NCI-H524 treated with DMSO at 0.1 percent for 48 hours (cell line): ENCODE measurements at regions not wholly inside any gene's neighbourhood (a gene's known extent, or its start where the extent isn't known, plus 50 kb on each side); places are given as distances from the start of the nearest gene placed in this dataset.

Source experiments
- DNase-seq: peaks from one replicate; lab custom pipeline; 2025; lab: John Stamatoyannopoulos, UW

DNA sequence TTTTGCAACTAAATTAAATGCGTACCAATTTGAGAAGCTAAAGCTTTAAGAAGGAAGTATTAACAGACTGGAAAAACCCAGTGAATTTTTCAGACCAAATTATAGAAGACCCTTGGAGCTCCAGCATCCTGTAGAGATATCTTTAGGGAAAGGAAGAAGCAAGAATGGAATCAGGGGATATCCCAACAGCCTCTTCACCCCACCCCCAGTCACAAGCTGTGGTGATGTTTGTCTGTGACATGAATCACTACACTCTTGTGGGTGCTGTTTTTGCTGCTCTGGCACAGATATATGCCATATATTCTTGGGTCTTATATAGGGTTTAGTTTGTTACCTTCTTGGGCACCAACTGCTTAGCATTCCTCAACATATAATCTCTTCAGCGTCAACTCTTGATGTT, 78.5 kb upstream of the BCL6 start:
- DNase-seq, result no peak

- DNase-seq, result no peak
These were observed 82.5 kb upstream of the BCL6 start for GRCh38 chr3:187827723-187828122.

- no peak for DNase-seq
These were observed 83.5 kb upstream of the BCL6 start for GRCh38 chr3:187828579-187829452.

DNA sequence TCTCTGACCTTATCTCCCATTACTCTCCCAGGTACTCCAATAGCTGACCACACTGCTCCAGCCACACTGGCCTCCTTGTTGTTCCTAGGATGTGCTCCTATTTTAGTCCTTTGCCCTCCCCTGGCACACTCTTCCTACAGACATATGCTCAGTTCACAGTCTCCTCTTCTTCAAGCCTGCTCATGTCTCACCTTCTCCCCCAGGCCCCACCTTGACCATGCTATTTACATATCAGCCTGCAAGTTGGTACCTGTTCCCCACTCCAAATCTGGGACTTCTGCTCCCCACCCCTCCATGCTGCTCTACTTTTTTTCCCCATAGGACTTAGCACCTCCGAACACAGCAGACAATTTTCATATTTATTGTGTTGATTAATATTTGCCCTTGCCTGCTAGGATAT, 84.9 kb upstream of the BCL6 start:
- no peak for DNase-seq

GRCh38 chr3:187831125-187832051, 86.1 kb upstream of the BCL6 start:
- peak; percentile 40 for DNase-seq

GRCh38 chr3:187832202-187832601, 86.9 kb upstream of the BCL6 start:
- DNase-seq, result no peak

DNA sequence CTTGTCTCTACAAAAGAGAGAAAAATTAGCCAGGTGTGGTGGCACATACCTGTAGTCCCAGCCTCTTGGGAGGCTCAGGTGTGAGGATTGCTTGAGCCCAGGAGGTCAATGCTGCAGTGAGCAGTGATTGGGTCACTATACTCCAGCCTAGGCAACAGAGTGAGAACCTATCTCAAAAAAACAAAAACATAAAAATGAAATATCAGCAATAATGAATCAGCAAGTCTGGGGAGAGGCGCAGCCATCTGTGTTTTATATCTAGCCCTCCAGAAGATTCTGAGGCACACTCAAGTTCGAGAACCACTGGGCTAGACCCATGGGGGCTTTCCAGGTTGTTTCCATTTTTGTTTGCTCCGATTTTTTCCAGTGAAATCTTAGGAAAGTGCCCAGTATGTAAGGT, 88.1 kb upstream of the BCL6 start:
- DNase-seq, result no peak

DNA sequence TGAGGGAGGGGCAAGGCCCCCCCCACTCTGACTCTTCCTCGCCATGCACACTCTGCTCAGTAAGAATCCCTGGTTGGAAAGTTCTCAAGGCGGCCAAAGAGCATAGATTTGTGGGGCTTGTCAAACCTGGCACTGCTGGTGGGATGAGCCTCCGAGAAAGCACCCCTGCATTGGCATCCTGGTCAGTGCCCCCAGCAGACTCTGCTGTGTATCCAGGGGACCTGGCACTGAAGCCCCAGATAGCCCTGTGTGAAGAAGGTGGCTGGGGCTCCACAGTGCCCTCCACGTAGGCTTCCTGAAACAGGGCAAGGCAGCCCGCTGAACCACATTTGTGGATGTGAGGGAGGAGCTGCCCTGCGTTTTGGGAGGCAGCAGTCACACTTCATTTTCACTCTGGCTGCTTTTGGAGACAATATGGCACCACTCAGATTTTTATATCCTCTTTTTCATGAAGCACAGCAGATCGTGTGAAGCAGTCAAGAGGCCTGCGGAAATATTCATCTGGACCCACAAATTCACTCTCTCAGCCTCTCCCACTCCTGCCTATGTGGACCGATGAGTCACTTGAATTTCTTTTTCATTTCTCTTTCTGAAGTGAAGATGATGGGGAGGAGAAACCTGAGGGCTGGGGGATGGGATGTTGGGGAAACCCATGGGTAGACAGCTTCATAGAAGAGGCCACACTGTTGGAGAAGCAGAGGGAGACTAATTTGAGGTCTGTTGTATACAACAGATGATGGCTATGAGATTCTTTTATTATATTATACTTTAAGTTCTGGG, 88.7 kb upstream of the BCL6 start:
- DNase-seq, result no peak

- DNase-seq, result no peak
These were observed 91.8 kb upstream of the BCL6 start for GRCh38 chr3:187836823-187837770.

- DNase-seq, result peak; percentile 28
These were observed 92.8 kb upstream of the BCL6 start for GRCh38 chr3:187838016-187838540.

DNA sequence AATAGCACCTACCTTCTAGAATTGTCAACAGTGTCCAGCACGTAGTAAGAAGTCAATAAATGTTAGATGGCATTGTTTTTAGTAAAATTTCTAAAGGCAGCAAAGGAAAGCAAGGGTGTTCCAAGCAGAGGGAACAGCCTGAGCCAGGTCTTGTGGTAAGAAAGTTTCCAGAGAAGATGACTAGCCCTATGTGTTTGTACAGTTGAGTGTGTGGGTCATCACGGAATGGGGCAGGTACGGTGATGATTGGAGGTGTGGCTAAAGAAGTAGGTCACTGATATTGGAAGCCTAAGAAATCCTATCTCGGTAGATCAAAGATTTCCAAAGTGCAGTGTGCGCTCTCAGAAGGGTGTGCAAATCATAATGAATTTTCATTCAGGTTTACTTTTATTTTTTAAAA, 94.2 kb upstream of the BCL6 start:
- DNase-seq, result no peak

DNA sequence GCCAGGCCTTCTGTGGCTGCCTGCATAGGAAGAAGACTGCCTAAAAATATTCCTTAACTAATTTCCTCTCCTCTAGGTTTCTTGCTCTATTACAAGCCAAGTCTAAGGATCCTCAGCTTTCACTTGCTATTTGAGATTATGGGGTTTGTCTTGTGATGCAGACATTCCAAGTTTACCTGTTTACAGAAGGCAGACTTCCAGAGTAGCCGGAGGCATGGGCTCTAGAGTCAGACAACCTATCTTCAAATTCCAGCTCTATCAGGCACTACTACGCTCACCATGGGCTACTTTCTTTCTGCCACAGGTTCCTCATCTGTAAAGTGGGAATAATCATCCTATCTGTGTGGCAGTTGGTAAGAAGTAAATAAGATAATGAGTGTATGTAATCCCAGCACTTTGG, 95.6 kb upstream of the BCL6 start:
- DNase-seq, result no peak

GRCh38 chr3:187841560-187841959, 96.3 kb upstream of the BCL6 start:
- DNase-seq, result no peak

- no peak for DNase-seq
These were observed 98.4 kb upstream of the BCL6 start for GRCh38 chr3:187843654-187844053.

DNA sequence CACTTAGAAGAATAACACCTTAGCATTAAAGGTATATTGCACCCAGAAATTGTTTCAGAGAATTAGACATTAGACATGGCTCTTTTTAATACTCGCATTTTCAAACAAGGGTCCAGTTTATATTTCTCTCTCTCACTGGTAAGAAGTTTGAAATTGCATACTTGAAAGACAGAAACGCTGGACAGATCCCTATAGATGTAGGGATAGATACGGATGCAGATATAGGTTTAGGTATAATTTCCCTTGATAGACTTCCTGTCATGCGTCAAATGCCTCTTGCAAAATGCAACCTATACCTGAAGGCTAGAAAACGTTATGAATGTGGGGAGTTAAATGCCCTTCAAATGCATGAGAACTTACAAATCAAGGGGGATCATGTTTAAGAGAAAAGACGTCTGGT, 99.4 kb upstream of the BCL6 start:
- no peak for DNase-seq

GRCh38 chr3:187845826-187846225, 100.6 kb upstream of the BCL6 start:
- no peak for DNase-seq

- DNase-seq, result no peak
These were observed 103.1 kb upstream of the BCL6 start for GRCh38 chr3:187848401-187848800.

- DNase-seq, result no peak
These were observed 103.9 kb upstream of the BCL6 start for GRCh38 chr3:187849016-187849654.

DNA sequence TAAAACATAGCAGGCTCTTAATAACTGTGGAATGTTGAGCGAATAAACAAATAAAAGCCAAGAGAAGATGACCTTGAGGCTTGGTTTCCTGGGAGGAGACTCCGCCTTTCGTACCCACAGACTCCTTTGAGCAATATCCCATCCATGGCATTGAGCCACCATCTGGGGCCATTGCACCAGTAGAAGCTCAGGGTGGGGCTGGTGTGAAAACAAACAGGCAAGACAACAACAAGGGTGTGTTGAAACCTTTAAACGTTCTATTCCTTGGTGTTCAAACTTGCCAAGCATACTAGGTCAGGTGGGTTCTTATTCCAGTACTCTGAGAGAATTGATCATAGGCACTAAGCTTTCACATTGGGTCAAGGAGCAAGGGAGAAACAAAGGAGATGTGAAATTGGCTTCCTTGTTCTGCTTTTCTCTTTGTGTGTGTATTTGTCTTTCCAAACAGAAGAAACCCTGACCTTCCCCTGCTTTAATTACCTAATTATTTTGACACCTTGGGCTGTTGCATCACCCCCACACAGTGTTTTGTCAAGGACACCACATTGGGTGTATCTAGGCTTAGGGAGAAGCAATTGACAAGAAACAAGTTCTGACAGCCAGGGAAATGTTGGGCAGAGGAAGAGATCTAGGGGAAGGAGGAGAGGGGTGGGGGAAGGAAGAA, 105.1 kb upstream of the BCL6 start:
- DNase-seq, result no peak
